Stimulated activated CD8-positive, alpha-beta memory T cell treated with anti-CD3 and anti-CD28 coated beads, Interleukin-12 subunit alpha, Interleukin-12 subunit beta, amount 100 ng/mL, for 1 hour (primary cell): ENCODE measurements at regions not wholly inside any gene's neighbourhood (a gene's known extent, or its start where the extent isn't known, plus 50 kb on each side); places are given as distances from the start of the nearest gene placed in this dataset.
A peak's percentile ranks its signal among the peaks of the same experiment; 100 is the strongest.
"Not testable (repeated sequence)": the region's sequence is repeated elsewhere in the genome, so short reads cannot be mapped to it uniquely, and the experiment has no call there.

ENCODE experiments used
- DNase-seq: peaks from one replicate; pipeline ENCODE4 v3.0.0-alpha.2; 2020; ENCODE audit warnings: low read depth

DNA sequence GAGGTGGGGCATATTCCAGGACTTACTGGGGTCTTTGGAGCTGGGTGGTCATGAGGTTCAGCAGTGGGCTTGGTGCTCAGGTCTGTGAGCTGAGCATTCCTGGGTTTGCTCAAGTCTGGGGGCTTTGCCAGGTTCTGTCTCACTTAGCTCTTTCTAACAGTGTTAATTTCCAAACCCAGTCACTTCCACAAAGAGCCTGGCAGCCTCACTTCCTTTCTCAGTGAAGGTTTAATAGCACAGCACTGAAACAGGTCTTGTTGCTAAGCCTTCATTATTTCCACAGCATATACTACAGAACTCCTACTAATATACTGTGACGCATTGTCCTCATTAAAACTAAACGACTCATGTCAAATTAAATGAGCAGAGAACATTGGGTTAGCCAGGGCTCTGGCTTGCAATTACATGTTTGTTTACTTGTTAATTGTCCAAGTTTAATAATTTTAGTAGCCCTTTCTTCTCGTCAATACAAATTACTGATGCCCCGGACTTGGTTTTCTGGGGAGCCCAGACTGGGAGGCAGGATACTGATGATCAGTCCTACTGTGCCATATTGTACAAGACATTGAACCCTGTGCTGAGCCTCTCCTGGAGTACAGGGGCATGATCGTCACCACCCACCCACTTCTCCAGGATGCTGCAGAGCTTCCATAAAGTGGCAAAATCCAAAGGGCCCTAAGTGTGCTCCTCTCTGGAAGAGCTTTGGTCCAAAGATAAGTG is 170.7 kb downstream of the IER5 start:
- no peak for DNase-seq

DNA sequence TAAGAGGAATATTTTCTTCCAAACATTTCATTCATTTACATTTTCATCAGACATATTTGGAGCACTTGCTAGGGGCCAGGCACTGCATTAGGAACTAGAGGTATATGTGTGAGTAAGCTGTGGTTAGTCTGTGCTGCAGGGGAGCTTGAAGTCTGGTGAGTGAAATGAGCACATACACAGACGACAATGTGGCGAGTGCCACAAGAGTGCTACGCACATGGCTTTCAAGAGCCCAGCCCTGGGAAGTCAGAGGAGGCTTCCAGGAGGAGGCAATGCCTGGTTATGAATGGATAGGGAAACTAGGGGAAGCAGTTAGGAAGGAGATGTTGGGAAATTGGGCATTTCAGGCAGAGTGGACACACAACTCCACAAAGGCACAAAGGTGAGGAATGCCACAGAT is 171.8 kb downstream of the IER5 start:
- no peak for DNase-seq

DNA sequence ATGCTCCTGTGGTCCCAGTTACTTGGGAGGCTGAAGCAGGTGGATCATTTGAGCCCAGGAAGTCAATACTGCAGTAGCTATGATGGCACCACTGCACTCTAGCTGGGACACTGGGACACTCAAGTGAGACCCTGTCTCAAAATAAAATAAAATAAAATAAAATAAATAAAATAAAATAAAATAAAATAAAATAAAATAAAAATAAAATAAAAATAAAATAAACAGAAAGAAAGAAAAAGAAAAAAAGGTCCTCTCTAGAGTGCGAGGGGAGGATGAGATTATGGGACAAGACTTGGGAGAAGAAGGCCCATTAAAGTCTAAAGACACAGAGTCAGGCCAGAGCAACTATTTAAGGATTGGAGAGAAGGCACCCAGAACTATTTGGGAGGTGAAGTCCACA is 172.5 kb downstream of the IER5 start:
- no peak for DNase-seq

GRCh38 chr1:181262069-181262468 is 173.6 kb downstream of the IER5 start:
- no peak for DNase-seq

DNA sequence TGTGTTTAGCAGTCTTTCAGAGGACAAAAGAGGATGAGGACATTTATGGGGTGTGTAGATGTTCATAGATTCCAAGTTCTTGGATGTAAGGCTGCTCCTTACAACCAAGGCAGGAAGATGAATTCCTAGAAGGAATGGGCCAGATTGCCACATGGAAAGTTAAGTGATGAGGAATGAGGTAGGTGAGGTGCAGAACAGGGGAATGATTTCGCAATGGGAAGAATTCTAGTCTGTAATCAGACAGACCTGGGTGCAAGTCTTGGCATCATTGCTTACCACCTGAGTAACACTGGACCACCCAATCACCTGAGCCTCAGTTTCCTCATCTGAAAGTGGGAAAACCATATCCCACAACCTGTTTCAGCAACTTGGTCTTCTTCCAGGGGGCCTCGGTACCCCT is 174.9 kb downstream of the IER5 start:
- DNase-seq = no peak

DNA sequence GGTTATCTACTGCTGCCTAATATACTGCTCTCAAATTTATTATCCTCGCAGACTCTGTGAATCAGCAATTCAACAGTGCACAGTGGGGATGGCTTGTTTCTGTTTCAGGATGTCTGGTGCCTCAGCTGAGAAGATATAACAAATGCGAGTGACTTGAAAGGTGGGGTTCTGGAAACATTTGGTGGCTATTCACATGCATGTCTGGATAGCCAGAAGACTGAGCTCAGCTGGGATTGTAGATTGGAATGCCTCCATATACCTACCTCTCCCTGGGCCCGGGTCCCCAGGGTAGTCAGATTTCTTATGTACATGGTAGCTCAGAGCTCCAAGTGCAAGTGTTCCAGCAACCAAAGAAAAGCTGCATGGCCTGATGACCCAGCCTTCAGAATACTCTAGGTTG is 176.3 kb downstream of the IER5 start:
- no peak for DNase-seq

GRCh38 chr1:181284978-181285377 is 196.5 kb downstream of the IER5 start:
- DNase-seq = no peak

GRCh38 chr1:181295217-181295616 is 188.1 kb upstream of the CACNA1E start:
- DNase-seq = no peak

DNA sequence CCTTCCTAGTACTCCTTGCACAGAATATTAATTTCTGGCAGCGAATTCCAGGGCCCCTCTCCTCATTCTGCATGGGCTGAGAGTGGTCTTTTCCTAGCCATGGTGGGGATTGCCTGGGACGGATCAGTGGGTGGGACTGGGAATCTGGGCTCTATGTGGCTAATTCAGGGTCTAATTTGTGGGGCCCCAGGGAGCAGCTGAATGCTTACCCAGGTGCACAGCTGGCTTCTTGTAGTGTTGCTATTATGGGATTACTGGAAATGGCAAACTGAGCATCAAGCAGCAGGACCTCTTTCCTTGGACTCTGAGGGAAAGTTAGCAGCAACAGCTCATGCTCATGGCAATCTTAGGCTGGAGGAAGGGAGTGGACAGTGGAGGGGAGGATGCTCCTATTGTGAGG is 187.1 kb upstream of the CACNA1E start:
- no peak for DNase-seq

DNA sequence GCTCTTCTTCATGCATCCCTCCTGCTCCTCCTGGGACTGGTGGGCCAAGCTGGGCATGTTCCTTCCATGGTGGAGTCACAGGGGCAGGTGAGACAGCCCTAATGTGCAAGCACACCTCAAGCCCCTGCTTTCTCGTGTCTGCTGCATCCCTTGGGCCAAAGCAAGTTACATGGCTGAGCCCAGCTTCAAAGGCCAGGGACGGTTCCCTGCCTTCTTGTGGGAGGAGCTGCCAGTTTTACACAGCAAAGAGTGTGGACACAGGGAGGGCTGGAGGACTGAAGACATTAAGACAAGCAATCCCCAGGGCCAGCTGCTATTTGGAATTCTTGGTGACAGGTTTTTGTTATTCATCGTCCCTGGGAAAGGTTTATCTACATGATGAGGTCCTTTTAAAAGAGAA is 175.2 kb upstream of the CACNA1E start:
- no peak for DNase-seq

DNA sequence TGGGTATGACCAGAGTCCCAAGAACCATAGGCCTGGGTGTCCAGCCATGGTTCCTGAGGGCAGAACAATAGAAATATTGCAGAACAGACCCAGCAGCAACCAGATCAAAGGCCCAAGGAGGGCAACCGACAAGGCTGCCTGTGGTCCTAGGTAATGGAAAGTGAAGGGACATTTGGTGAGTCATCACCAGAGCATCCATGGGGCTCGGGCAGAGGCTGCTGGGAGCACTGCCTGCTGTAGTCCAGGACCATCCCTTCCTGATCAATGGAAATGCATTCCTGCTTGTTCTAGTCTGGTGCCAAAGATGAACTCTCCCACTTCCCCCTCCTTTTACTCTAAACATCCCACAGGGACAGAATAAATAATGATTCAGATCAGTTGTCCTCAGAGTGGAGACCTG is 172.8 kb upstream of the CACNA1E start:
- no peak for DNase-seq

DNA sequence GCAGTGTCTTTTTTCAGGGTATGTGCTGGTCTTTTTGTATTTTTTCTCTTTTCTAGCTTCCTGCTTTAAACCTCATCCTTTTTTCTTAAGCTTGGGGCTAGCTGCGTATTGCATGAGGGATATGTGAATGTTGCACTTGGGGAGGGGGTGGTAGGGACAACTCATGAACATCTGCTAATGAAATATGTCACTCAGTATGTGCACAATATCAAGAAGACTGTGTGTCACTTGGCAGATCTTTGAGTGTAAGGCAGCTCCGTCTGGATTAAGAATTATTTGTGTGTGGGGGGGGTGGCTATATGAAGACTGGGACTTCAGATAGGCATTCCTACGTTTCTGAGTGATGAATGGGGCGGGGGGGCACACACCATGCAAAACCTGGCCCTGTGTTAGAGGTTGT is 170.4 kb upstream of the CACNA1E start:
- no peak for DNase-seq

DNA sequence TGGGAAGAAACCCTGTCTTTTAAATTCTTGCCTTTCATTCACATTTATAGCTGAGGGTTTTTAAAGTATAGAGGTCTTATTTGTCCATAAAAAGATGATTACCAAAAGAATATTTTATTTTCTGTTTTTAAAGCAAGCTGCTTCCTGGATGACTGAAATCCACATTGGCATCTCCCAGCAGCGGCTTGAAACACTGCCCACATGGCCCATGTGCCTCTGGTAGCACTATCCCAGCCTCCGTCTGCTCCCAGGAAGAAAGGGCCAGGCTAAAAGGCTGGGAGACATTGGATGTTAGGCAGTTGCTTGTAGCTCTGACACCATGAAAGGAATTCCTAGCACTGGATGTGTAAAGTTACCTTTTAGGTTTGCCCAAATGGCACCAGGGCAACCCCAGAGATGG is 169.9 kb upstream of the CACNA1E start:
- DNase-seq = no peak

GRCh38 chr1:181314010-181314409 is 169.3 kb upstream of the CACNA1E start:
- no peak for DNase-seq

DNA sequence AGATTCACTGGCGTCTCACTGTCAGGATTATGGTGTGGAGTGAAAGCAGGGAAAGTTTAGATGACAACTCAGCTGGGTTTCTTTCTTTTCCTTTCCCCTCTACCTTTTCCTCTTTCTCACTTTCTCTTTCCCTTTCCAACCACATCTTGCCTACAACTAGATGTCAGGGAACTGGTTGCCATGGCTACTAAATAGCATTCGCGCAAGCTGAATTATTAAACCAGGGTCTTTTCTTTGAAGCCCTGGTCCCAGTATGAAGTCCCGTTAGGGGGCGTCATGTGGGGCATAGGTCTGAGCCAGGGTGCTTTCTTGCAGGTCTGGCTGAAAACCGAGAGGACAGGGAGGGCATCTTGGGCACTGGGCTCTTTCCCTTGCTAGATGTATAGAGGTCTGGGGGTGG is 168.4 kb upstream of the CACNA1E start:
- DNase-seq = no peak

- no peak for DNase-seq
These were observed 165.9 kb upstream of the CACNA1E start for GRCh38 chr1:181317261-181317930.

GRCh38 chr1:181318022-181318857 is 165.1 kb upstream of the CACNA1E start:
- no peak for DNase-seq

GRCh38 chr1:181318858-181319235 is 164.5 kb upstream of the CACNA1E start:
- DNase-seq = no peak

GRCh38 chr1:181319907-181320306 is 163.4 kb upstream of the CACNA1E start:
- no peak for DNase-seq

DNA sequence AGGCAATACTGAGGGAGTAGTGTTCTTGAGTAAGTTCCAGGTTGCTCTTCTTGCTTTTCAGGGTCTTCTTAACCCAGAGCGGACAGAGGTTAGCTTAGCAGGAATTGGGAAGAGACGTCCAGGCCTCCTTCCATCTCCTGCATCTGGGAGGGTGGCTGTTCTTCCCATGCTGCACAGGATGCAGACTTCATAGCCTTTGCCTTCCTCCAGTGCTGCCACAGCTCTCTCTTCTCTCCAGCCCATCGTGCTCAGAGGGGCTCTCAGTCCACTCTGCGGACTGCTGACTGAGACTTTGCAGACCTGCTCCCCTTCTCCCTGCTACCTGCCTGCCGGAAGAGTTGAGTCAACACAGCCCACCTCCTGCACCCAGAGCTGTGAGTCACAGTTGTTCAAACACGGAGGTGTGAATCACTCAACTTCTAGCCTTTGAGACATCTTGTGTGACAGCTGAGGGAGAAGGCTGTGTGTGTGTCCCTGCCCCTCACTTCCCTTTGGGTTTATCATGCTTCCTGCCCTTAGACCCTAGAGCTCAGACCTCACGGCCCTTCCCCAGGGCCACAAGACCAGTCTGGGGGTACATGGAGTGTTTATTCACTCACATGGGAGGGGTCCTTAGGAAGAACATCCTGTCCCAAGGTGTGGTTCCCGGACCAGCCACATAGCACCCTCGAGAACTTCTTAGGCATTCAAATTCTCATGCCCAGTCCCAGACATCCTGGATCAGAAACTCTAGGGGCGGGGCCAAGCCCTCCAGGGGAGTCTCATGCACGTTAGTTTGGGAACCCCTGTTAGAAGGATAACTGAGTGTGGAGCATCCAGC is 158.3 kb upstream of the CACNA1E start:
- peak; percentile 29 for DNase-seq

GRCh38 chr1:181325765-181326164 is 157.6 kb upstream of the CACNA1E start:
- not testable (repeated sequence) for DNase-seq

GRCh38 chr1:181326348-181326747 is 157.0 kb upstream of the CACNA1E start:
- DNase-seq = no peak
